ENCODE measurements at regions not wholly inside any gene's neighbourhood (a gene's known extent, or its start where the extent isn't known, plus 50 kb on each side); places are given as distances from the start of the nearest gene placed in this dataset.

GRCh38 chr3:99430348-99431134 is 207.9 kb upstream of the COL8A1 start:
- no peak for DNase-seq

- DNase-seq: no peak
These were observed 208.9 kb upstream of the COL8A1 start for GRCh38 chr3:99429502-99429901.

GRCh38 chr3:99425930-99426329 is 212.5 kb upstream of the COL8A1 start:
- no peak for DNase-seq

GRCh38 chr3:99419116-99419515 is 219.3 kb upstream of the COL8A1 start:
- no peak for DNase-seq

GRCh38 chr3:99418709-99419108 is 219.7 kb upstream of the COL8A1 start:
- DNase-seq: no peak

- DNase-seq: no peak
These were observed 220.2 kb upstream of the COL8A1 start for GRCh38 chr3:99418209-99418635.

GRCh38 chr3:99413504-99413903 is 224.9 kb upstream of the COL8A1 start:
- DNase-seq: no peak

GRCh38 chr3:99410789-99411311 is 227.5 kb upstream of the COL8A1 start:
- DNase-seq: no peak

- DNase-seq: no peak
These were observed 228.4 kb upstream of the COL8A1 start for GRCh38 chr3:99409961-99410360.

- DNase-seq: no peak
These were observed 231.1 kb upstream of the COL8A1 start for GRCh38 chr3:99407257-99407656.

GRCh38 chr3:99402755-99403154 is 235.6 kb upstream of the COL8A1 start:
- no peak for DNase-seq

- DNase-seq: no peak
These were observed 238.0 kb upstream of the COL8A1 start for GRCh38 chr3:99400352-99400751.

- no peak for DNase-seq
These were observed 241.6 kb upstream of the COL8A1 start for GRCh38 chr3:99396651-99397275.

- DNase-seq: no peak
These were observed 243.3 kb upstream of the COL8A1 start for GRCh38 chr3:99394831-99395778.

GRCh38 chr3:99393961-99394360 is 244.4 kb upstream of the COL8A1 start:
- DNase-seq: no peak

GRCh38 chr3:99388780-99389179 is 249.6 kb upstream of the COL8A1 start:
- DNase-seq: no peak

- DNase-seq: no peak
These were observed 253.8 kb upstream of the COL8A1 start for GRCh38 chr3:99384596-99384995.

- DNase-seq: no peak
These were observed 261.5 kb upstream of the COL8A1 start for GRCh38 chr3:99376926-99377325.

- DNase-seq: no peak
These were observed 264.6 kb upstream of the COL8A1 start for GRCh38 chr3:99373846-99374210.

- no peak for DNase-seq
These were observed 265.1 kb upstream of the COL8A1 start for GRCh38 chr3:99373088-99373845.

- DNase-seq: no peak
These were observed 271.5 kb upstream of the COL8A1 start for GRCh38 chr3:99366663-99367429.

- no peak for DNase-seq
These were observed 272.4 kb upstream of the COL8A1 start for GRCh38 chr3:99365979-99366378.
